DOHH2 (cell line): ENCODE measurements at regions not wholly inside any gene's neighbourhood (a gene's known extent, or its start where the extent isn't known, plus 50 kb on each side); places are given as distances from the start of the nearest gene placed in this dataset.

Experiments used
- EZH2phosphoT487 ChIP-seq: fragments of 200-600 bp; sonication (generic); IDR thresholded peaks from 2 replicates; pipeline ENCODE4 v1.6.1; 2017; ENCODE audit warnings: borderline replicate concordance, mild to moderate bottlenecking, antibody characterized with exemption, low read length, moderate library complexity, mixed read lengths
- TF ChIP-seq, protein P1 (sequence below): fragments of 200-600 bp; sonication (generic); IDR thresholded peaks from one replicate; pipeline ENCODE4 v1.5.1; 2014; ENCODE audit warnings: antibody characterized with exemption, mild to moderate bottlenecking, low read depth, low read length; ENCODE audit not compliant: poor library complexity, severe bottlenecking

DNA sequence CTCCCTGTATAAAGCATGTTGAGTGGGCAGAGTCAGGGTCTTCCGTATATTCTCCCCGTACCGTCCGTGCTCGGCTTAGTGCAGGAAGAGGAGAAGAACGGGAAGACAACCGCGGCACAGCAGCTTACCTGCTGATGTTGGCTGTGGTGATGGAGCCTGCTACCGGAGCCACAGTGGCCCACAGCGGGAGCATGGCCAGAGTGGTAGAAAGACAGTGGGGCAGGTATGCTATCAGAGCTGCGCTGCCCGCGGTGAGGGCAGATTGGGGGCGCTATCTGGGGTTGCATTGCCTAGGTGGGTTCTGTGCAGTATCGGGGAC is 120.7 kb upstream of the VPREB1 start:
- TF ChIP-seq, protein P1, sequence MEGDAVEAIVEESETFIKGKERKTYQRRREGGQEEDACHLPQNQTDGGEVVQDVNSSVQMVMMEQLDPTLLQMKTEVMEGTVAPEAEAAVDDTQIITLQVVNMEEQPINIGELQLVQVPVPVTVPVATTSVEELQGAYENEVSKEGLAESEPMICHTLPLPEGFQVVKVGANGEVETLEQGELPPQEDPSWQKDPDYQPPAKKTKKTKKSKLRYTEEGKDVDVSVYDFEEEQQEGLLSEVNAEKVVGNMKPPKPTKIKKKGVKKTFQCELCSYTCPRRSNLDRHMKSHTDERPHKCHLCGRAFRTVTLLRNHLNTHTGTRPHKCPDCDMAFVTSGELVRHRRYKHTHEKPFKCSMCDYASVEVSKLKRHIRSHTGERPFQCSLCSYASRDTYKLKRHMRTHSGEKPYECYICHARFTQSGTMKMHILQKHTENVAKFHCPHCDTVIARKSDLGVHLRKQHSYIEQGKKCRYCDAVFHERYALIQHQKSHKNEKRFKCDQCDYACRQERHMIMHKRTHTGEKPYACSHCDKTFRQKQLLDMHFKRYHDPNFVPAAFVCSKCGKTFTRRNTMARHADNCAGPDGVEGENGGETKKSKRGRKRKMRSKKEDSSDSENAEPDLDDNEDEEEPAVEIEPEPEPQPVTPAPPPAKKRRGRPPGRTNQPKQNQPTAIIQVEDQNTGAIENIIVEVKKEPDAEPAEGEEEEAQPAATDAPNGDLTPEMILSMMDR = no peak
- TF ChIP-seq EZH2phosphoT487 = no peak
